ENCODE measurements at regions not wholly inside any gene's neighbourhood (a gene's known extent, or its start where the extent isn't known, plus 50 kb on each side); places are given as distances from the start of the nearest gene placed in this dataset.
A peak's percentile ranks its signal among the peaks of the same experiment; 100 is the strongest.

DNA sequence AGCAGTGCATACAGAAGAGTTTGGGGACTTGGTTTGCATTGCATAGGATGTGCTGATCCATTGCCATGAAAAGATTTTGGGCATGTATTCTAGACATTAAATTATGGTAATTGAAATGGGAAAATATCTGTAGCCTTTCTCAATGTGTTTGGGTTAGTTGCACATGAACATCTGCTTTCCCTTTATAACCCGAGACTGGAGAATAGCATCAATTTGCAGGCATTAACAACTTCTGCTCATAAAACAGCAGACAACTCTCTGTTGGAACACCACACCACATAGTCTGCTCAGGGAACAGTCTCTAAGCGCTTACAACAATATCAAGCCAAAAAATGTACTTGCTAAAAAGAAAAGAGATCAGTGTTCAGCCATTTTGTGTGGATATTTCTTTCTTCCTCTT, 1391.1 kb upstream of the LRRTM3 start:
- Histone ChIP-seq H3K27ac (ENCODE audit: low read depth, low read length) (no peak overlapping the region), H3K4me1 (ENCODE audit: control insufficient read depth in 1 of 2, insufficient read depth in 2 of 2, low read length in 2 of 2) (no peaks in the 10 kb centered on the region), H3K36me3 (ENCODE audit: control insufficient read depth in 1 of 2, insufficient read depth in 2 of 2, low read length in 2 of 2) (no peaks in the 10 kb centered on the region), H3K9ac (ENCODE audit: low read depth in 1 of 2, low read length in 2 of 2) (no peak overlapping the region), H3K9me3 (ENCODE audit: control insufficient read depth in 1 of 2, low read length in 2 of 2) (no peaks in the 10 kb centered on the region), H3K27me3 (ENCODE audit: control insufficient read depth in 1 of 2, insufficient read depth in 2 of 2, low read length in 2 of 2) (no peaks in the 10 kb centered on the region), H3K4me3 (ENCODE audit: low read depth in 1 of 2, low read length in 2 of 2) (no peak overlapping the region)

DNA sequence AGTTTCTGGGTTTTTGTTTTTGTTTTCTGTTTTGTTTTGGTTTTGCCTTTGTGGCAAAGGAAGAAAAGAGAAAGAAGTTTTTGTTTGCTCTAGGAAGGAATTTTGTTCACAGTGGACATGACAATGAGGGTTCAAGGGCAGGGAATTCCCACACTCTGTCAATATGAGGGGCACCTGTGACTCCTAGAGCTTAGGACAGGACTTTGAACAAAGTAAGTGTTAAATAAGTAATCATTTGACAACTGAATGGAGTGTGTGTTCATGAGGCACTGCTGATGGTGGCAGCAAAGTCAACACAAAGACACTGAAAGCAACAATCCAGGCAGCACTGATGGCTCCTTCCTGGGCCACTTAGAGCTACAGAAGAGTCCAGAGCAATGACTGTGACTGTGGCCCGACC, 1381.1 kb upstream of the LRRTM3 start:
- Histone ChIP-seq H3K9me3 (ENCODE audit: control insufficient read depth in 1 of 2, low read length in 2 of 2) (no peaks in the 10 kb centered on the region), H3K36me3 (ENCODE audit: control insufficient read depth in 1 of 2, insufficient read depth in 2 of 2, low read length in 2 of 2) (no peaks in the 10 kb centered on the region), H3K27me3 (ENCODE audit: control insufficient read depth in 1 of 2, insufficient read depth in 2 of 2, low read length in 2 of 2) (no peaks in the 10 kb centered on the region), H3K4me3 (ENCODE audit: low read depth in 1 of 2, low read length in 2 of 2) (no peak overlapping the region), H3K9ac (ENCODE audit: low read depth in 1 of 2, low read length in 2 of 2) (no peak overlapping the region), H3K27ac (ENCODE audit: low read depth, low read length) (no peak overlapping the region), H3K4me1 (ENCODE audit: control insufficient read depth in 1 of 2, insufficient read depth in 2 of 2, low read length in 2 of 2) (no peaks in the 10 kb centered on the region)

DNA sequence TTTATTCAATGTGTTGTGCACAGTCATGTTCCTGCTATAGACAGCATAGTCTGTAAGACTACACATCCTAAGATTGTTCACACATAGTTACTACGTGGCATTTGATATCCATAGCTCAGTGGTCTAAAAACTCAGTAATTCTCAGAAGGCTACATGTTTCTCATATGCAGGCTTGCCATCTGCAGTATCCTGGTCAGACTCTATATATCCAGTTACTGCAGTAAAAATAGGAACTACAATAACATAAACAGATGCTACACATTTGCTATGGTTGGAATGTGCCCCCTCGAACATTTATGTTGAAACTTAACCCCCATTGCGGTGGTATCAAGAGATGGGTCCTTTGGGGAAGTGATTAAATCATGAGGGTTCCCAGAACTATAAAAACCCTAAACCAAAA, 1377.8 kb upstream of the LRRTM3 start:
- Histone ChIP-seq H3K4me1 (ENCODE audit: control insufficient read depth in 1 of 2, insufficient read depth in 2 of 2, low read length in 2 of 2) (no peaks in the 10 kb centered on the region), H3K4me3 (ENCODE audit: low read depth in 1 of 2, low read length in 2 of 2) (no peak overlapping the region), H3K36me3 (ENCODE audit: control insufficient read depth in 1 of 2, insufficient read depth in 2 of 2, low read length in 2 of 2) (no peaks in the 10 kb centered on the region), H3K9ac (ENCODE audit: low read depth in 1 of 2, low read length in 2 of 2) (no peak overlapping the region), H3K27me3 (ENCODE audit: control insufficient read depth in 1 of 2, insufficient read depth in 2 of 2, low read length in 2 of 2) (no peaks in the 10 kb centered on the region), H3K27ac (ENCODE audit: low read depth, low read length) (no peak overlapping the region), H3K9me3 (ENCODE audit: control insufficient read depth in 1 of 2, low read length in 2 of 2) (no peaks in the 10 kb centered on the region)

DNA sequence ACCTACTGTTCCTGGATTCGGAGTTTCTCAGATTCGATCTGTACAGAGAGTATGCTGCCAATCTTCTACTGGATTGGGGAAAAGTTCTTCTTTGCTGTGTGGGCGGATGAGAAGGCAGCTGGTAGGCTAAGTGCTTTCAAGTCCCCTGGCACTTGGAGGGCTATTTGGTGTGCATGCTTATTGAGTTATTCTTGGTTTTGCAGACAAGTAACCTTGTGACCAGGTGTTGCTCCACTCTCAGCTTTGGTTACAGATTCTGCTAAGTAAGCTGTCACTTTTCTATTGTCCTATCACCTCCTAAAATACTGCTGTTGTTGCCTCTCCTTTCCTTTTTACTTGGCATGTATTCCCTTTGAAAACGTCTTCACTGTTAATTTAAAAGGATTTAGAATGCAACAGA, 1375.1 kb upstream of the LRRTM3 start:
- Histone ChIP-seq H3K36me3 (ENCODE audit: control insufficient read depth in 1 of 2, insufficient read depth in 2 of 2, low read length in 2 of 2) (no peaks in the 10 kb centered on the region), H3K4me3 (ENCODE audit: low read depth in 1 of 2, low read length in 2 of 2) (no peak overlapping the region), H3K4me1 (ENCODE audit: control insufficient read depth in 1 of 2, insufficient read depth in 2 of 2, low read length in 2 of 2) (no peaks in the 10 kb centered on the region)

DNA sequence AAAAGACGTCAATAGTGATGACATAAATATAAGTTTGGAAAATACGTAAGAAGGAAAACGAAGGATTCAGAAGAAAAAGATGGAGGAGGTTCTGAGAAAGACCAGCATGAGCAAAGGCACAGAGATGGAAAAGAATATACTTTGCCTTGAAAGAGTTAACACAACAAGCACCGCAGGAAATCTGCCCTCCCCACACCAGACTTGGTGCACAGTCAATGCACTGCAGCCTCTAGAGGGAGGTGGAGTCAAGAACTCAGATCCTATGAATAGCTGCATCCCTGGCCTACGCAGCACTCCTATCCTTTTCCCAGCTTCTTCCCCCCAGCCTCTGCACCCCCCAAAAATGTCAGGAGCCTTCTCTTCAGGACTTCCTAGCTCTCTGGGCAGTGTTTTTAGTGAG, 1370.6 kb upstream of the LRRTM3 start:
- no peaks in the 10 kb centered on the region for H3K4me1 ChIP-seq (ENCODE audit: control insufficient read depth in 1 of 2, insufficient read depth in 2 of 2, low read length in 2 of 2)
- H3K4me3 ChIP-seq (ENCODE audit: low read depth in 1 of 2, low read length in 2 of 2) = no peak overlapping the region
- H3K27me3 ChIP-seq (ENCODE audit: control insufficient read depth in 1 of 2, insufficient read depth in 2 of 2, low read length in 2 of 2) = no peaks in the 10 kb centered on the region
- no peak overlapping the region for H3K27ac ChIP-seq (ENCODE audit: low read depth, low read length)
- no peaks in the 10 kb centered on the region for H3K36me3 ChIP-seq (ENCODE audit: control insufficient read depth in 1 of 2, insufficient read depth in 2 of 2, low read length in 2 of 2)
- no peak overlapping the region for H3K9ac ChIP-seq (ENCODE audit: low read depth in 1 of 2, low read length in 2 of 2)
- H3K9me3 ChIP-seq (ENCODE audit: control insufficient read depth in 1 of 2, low read length in 2 of 2) = no peaks in the 10 kb centered on the region

More for the DNA sequence above, 1375.1 kb upstream of the LRRTM3 start:
- Histone ChIP-seq H3K27ac (ENCODE audit: low read depth, low read length) (no peak overlapping the region), H3K27me3 (ENCODE audit: control insufficient read depth in 1 of 2, insufficient read depth in 2 of 2, low read length in 2 of 2) (no peaks in the 10 kb centered on the region), H3K9me3 (ENCODE audit: control insufficient read depth in 1 of 2, low read length in 2 of 2) (no peaks in the 10 kb centered on the region), H3K9ac (ENCODE audit: low read depth in 1 of 2, low read length in 2 of 2) (no peak overlapping the region)

DNA sequence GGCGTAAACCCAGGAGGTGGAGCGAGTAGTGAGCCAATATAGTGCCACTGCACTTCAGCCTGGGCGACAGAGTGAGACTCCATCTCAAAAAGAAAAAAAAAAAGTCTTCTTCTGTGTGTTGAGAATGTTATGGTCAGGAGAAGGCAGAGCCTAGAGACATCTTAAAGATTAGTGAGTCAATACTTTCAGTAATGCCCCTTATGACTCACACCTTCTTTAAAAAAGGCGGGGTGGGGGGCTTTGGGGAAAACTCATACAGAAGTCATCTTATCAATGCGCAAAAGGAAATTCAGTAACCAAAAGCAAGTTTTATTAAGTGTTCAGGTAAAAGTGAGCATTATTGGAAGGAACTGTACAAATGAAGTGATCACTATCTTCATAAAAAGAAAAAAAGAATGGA, 1369.8 kb upstream of the LRRTM3 start:
- Histone ChIP-seq H3K4me1 (ENCODE audit: control insufficient read depth in 1 of 2, insufficient read depth in 2 of 2, low read length in 2 of 2) (no peaks in the 10 kb centered on the region), H3K4me3 (ENCODE audit: low read depth in 1 of 2, low read length in 2 of 2) (no peak overlapping the region), H3K36me3 (ENCODE audit: control insufficient read depth in 1 of 2, insufficient read depth in 2 of 2, low read length in 2 of 2) (no peaks in the 10 kb centered on the region), H3K27me3 (ENCODE audit: control insufficient read depth in 1 of 2, insufficient read depth in 2 of 2, low read length in 2 of 2) (no peaks in the 10 kb centered on the region), H3K9me3 (ENCODE audit: control insufficient read depth in 1 of 2, low read length in 2 of 2) (no peaks in the 10 kb centered on the region), H3K9ac (ENCODE audit: low read depth in 1 of 2, low read length in 2 of 2) (no peak overlapping the region), H3K27ac (ENCODE audit: low read depth, low read length) (no peak overlapping the region)

DNA sequence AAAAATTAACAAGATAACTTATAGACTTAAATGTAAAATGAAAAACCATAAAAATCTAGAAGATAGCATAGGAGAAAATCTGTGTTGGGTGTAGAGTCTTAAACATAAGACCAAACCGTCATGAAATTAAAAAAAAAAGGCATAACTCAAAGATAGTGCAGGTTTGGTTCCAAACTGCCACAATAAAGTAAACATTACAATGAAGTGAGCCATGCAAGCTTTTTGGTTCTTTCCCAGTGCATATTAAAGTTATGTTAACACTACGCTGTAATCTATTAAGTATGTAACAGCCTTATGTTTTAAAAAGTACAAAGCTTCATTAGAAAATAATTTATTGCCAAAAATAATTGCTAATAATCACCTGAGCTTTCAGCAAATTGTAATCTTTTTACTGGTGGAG, 1366.5 kb upstream of the LRRTM3 start:
- no peaks in the 10 kb centered on the region for H3K4me1 ChIP-seq (ENCODE audit: control insufficient read depth in 1 of 2, insufficient read depth in 2 of 2, low read length in 2 of 2)
- no peaks in the 10 kb centered on the region for H3K9me3 ChIP-seq (ENCODE audit: control insufficient read depth in 1 of 2, low read length in 2 of 2)
- no peak overlapping the region for H3K27ac ChIP-seq (ENCODE audit: low read depth, low read length)
- H3K9ac ChIP-seq (ENCODE audit: low read depth in 1 of 2, low read length in 2 of 2) = no peak overlapping the region
- H3K36me3 ChIP-seq (ENCODE audit: control insufficient read depth in 1 of 2, insufficient read depth in 2 of 2, low read length in 2 of 2) = no peaks in the 10 kb centered on the region
- no peaks in the 10 kb centered on the region for H3K27me3 ChIP-seq (ENCODE audit: control insufficient read depth in 1 of 2, insufficient read depth in 2 of 2, low read length in 2 of 2)
- H3K4me3 ChIP-seq (ENCODE audit: low read depth in 1 of 2, low read length in 2 of 2) = no peak overlapping the region

DNA sequence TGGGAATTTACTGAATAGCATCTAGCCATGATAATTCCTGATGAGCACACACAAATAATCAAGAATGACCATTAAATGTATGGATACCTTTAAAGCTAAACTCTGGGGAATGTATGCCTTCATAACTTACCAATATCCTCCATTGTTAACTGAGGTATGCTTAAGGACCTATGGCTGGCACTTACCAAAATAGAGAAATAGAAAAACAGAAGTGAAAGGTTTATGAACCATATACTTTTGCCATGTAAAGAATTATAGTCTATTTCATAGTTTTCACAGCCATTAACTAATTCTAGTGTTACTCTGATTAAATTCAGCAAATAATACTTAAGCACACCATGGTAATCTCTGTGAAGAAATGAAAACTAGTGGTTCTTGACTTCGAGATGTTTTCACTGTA, 1360.6 kb upstream of the LRRTM3 start:
- Histone ChIP-seq H3K4me1 (ENCODE audit: control insufficient read depth in 1 of 2, insufficient read depth in 2 of 2, low read length in 2 of 2) (no peaks in the 10 kb centered on the region), H3K36me3 (ENCODE audit: control insufficient read depth in 1 of 2, insufficient read depth in 2 of 2, low read length in 2 of 2) (no peaks in the 10 kb centered on the region), H3K27ac (ENCODE audit: low read depth, low read length) (no peak overlapping the region), H3K9ac (ENCODE audit: low read depth in 1 of 2, low read length in 2 of 2) (no peak overlapping the region), H3K4me3 (ENCODE audit: low read depth in 1 of 2, low read length in 2 of 2) (no peak overlapping the region), H3K9me3 (ENCODE audit: control insufficient read depth in 1 of 2, low read length in 2 of 2) (no peaks in the 10 kb centered on the region), H3K27me3 (ENCODE audit: control insufficient read depth in 1 of 2, insufficient read depth in 2 of 2, low read length in 2 of 2) (no peaks in the 10 kb centered on the region)

DNA sequence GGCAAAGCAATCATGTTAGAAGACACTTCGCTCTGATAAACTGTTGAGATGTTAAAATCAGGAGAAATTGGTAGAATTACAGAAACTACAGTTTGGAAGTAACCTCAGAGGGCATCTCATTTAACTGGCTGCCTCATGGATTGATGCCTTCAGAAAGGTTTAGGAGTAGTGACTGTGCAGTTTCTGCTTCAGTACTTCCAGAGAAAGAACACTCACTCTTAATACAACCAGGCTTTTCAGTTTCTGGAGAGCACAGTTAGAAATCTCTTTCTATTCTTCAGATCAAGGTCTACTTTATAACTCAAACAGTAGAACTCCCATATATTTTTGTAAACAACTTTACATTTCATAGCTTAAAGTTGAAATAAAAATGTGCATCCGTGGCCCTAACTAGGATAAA, 1358.9 kb upstream of the LRRTM3 start:
- Histone ChIP-seq H3K9ac (ENCODE audit: low read depth in 1 of 2, low read length in 2 of 2) (no peak overlapping the region), H3K27me3 (ENCODE audit: control insufficient read depth in 1 of 2, insufficient read depth in 2 of 2, low read length in 2 of 2) (no peaks in the 10 kb centered on the region), H3K36me3 (ENCODE audit: control insufficient read depth in 1 of 2, insufficient read depth in 2 of 2, low read length in 2 of 2) (no peaks in the 10 kb centered on the region), H3K27ac (ENCODE audit: low read depth, low read length) (no peak overlapping the region), H3K9me3 (ENCODE audit: control insufficient read depth in 1 of 2, low read length in 2 of 2) (no peaks in the 10 kb centered on the region), H3K4me3 (ENCODE audit: low read depth in 1 of 2, low read length in 2 of 2) (no peak overlapping the region), H3K4me1 (ENCODE audit: control insufficient read depth in 1 of 2, insufficient read depth in 2 of 2, low read length in 2 of 2) (no peaks in the 10 kb centered on the region)

DNA sequence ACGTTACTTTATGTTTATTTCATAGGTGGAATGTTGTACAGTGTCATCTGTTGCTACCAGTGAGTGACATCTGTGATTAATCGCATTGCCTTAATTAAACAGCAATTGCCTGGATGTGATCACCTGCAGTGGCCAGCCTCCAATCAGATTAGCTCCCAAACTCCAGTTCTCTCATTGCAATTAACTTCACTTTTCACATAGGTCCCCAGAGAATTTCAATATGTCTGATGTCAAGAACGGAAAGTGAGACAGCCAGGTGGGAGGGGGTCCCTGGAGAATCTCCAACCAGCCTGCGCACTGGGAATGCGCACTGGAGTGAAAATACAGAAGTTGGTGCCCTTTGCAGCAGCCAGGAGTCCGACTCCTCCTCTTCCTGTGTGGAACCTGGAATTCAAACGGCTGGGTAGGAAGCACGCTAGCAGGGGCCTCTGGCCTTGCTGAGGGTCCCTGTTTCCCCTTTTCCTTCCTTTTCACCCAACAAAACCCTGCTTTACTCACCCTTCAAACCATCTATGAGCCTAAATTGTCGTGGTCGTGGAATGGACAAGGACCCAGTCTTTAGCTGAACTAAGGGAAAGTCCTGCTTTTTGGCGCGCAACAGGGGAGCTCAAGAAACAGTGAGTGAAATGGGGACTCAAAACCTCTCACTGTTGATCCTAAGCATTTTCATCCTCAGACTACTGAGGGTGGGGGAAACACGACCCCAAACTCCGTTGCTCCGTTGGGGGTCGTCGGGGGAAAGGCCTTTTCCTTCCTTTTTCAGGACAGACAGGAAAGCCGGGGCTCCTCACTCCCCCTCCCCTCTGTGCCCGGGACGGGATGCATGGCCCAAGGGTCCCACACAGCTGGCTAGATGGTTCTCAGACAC, 1355.5 kb upstream of the LRRTM3 start:
- peaks cover 0 to 3% of the 10 kb centered on the region in 2 donors for H3K36me3 ChIP-seq (ENCODE audit: control insufficient read depth in 1 of 2, insufficient read depth in 2 of 2, low read length in 2 of 2)
- H3K27ac ChIP-seq (ENCODE audit: low read depth, low read length) = no peak overlapping the region
- H3K27me3 ChIP-seq (ENCODE audit: control insufficient read depth in 1 of 2, insufficient read depth in 2 of 2, low read length in 2 of 2) = no peaks in the 10 kb centered on the region
- H3K4me3 ChIP-seq (ENCODE audit: low read depth in 1 of 2, low read length in 2 of 2) = peak overlapping the region; percentile 61 to 82
- no peaks in the 10 kb centered on the region for H3K4me1 ChIP-seq (ENCODE audit: control insufficient read depth in 1 of 2, insufficient read depth in 2 of 2, low read length in 2 of 2)
- no peaks in the 10 kb centered on the region for H3K9me3 ChIP-seq (ENCODE audit: control insufficient read depth in 1 of 2, low read length in 2 of 2)
- H3K9ac ChIP-seq (ENCODE audit: low read depth in 1 of 2, low read length in 2 of 2) = peak overlapping the region; percentile 16 to 67
